SH-SY5Y (cell line): ENCODE measurements at regions not wholly inside any gene's neighbourhood (a gene's known extent, or its start where the extent isn't known, plus 50 kb on each side); places are given as distances from the start of the nearest gene placed in this dataset.

Experiments used
- GATA2 ChIP-seq: IDR thresholded peaks from 2 replicates; pipeline ENCODE4 v1.6.1; 2011; ENCODE audit warnings: mild to moderate bottlenecking, low read depth, low read length
- GATA3 ChIP-seq: IDR thresholded peaks from 2 replicates; pipeline ENCODE4 v1.6.1; 2011; ENCODE audit warnings: low read depth, mild to moderate bottlenecking, low read length, moderate library complexity

- no peak for TF ChIP-seq GATA2
- TF ChIP-seq GATA3, result no peak
These were observed 257.0 kb downstream of the HHIPL2 start for GRCh38 chr1:222290866-222291265.
